IMR-90 (cell line): ENCODE measurements at regions not wholly inside any gene's neighbourhood (a gene's known extent, or its start where the extent isn't known, plus 50 kb on each side); places are given as distances from the start of the nearest gene placed in this dataset.

ENCODE experiments used
- ATAC-seq: fragments of 200-7000 bp; cut with Tn5 transposase; 2 replicates; pipeline ENCODE4 v1.9.1; 2020; ENCODE audit warnings: low read depth, mild to moderate bottlenecking, moderate library complexity
- BruUV-seq: library from RNA; stranded (reverse); fragments of 400-500 nt; replicated peaks from 2 replicates; lab custom pipeline; 2021; lab: Mats Ljungman, UMichigan
- CTCF ChIA-PET: fragments of 300-600 bp; formaldehyde crosslinking; extraction: SDS; loops from one replicate; lab custom pipeline; 2021; ENCODE audit warnings: antibody characterized with exemption; lab: Yijun Ruan, JAX
- POLR2A ChIA-PET: fragments of 300-600 bp; sonication (Branson Sonifier 250); formaldehyde crosslinking; loops from one replicate; lab custom pipeline; 2022; ENCODE audit warnings: antibody characterized with exemption; ENCODE audit not compliant: unreplicated experiment; lab: Charles Lee
- DNase-seq: peaks from one replicate; pipeline ENCODE4 v3.0.0; 2013
- H2AFZ ChIP-seq: replicated peaks from 2 replicates; pipeline ENCODE3; 2013; ENCODE audit warnings: low read length, mild to moderate bottlenecking; ENCODE audit not compliant: poor library complexity
- H2AK5ac ChIP-seq: 2 replicates; pipeline ENCODE4 v1.6.1; 2013; ENCODE audit warnings: low read depth, low read length, inconsistent platforms
- H2AK9ac ChIP-seq: replicated peaks from 2 replicates; pipeline ENCODE3; 2013; ENCODE audit warnings: mild to moderate bottlenecking, low read depth, low read length, moderate library complexity; ENCODE audit not compliant: poor library complexity
- H2BK120ac ChIP-seq: 2 replicates; pipeline ENCODE4 v1.6.1; 2013; ENCODE audit warnings: low read depth, low read length, inconsistent platforms
- H2BK15ac ChIP-seq: 3 replicates; pipeline ENCODE4 v1.6.1; 2013; ENCODE audit warnings: low read depth, low read length, inconsistent platforms
- H2BK20ac ChIP-seq: 2 replicates; pipeline ENCODE4 v1.6.1; 2013; ENCODE audit warnings: low read depth, mild to moderate bottlenecking, inconsistent platforms, low read length, moderate library complexity
- H2BK5ac ChIP-seq: 2 replicates; pipeline ENCODE4 v1.6.1; 2013; ENCODE audit warnings: mild to moderate bottlenecking, low read depth, low read length, inconsistent platforms; ENCODE audit not compliant: poor library complexity, severe bottlenecking
- H3K14ac ChIP-seq: replicated peaks from 2 replicates; pipeline ENCODE4 v1.6.1; 2013; ENCODE audit warnings: low read depth, low read length, inconsistent platforms
- H3K18ac ChIP-seq: 2 replicates; pipeline ENCODE4 v1.6.1; 2013; ENCODE audit warnings: low read depth, low read length, control low read depth
- H3K23ac ChIP-seq: 2 replicates; pipeline ENCODE4 v1.6.1; 2013; ENCODE audit warnings: low read depth, low read length, inconsistent platforms
- H3K27ac ChIP-seq: 2 replicates; pipeline ENCODE4 v1.5.1; 2013; ENCODE audit warnings: mild to moderate bottlenecking, control low read depth, low read length; ENCODE audit not compliant: insufficient read depth
- H3K27me3 ChIP-seq: 2 replicates; pipeline ENCODE4 v1.6.1; 2013; ENCODE audit warnings: low read length; ENCODE audit not compliant: control insufficient read depth, insufficient read depth
- H3K36me3 ChIP-seq: 2 replicates; pipeline ENCODE4 v1.6.1; 2013; ENCODE audit warnings: low read length, mixed read lengths; ENCODE audit not compliant: control insufficient read depth, insufficient read depth
- H3K4ac ChIP-seq: 2 replicates; pipeline ENCODE4 v1.6.1; 2013; ENCODE audit warnings: low read depth, low read length, inconsistent platforms
- H3K4me1 ChIP-seq: 2 replicates; pipeline ENCODE4 v1.6.1; 2013; ENCODE audit warnings: low read length, mixed read lengths; ENCODE audit not compliant: control insufficient read depth, insufficient read depth
- H3K4me2 ChIP-seq: 2 replicates; pipeline ENCODE4 v1.6.1; 2013; ENCODE audit warnings: low read depth, mild to moderate bottlenecking, control low read depth, low read length, moderate library complexity
- H3K4me3 ChIP-seq: 2 replicates; pipeline ENCODE4 v1.5.1; 2013; ENCODE audit warnings: low read depth, mild to moderate bottlenecking, control low read depth, low read length, moderate library complexity; ENCODE audit not compliant: insufficient read depth
- H3K56ac ChIP-seq: 2 replicates; pipeline ENCODE4 v1.6.1; 2013; ENCODE audit warnings: low read length, inconsistent platforms; ENCODE audit not compliant: insufficient read depth; ENCODE audit errors: extremely low read depth
- H3K79me1 ChIP-seq, 2 experiments: 2 replicates each; pipeline ENCODE4 v1.6.1; 2013; ENCODE audit warnings: low read length in 2 of 2, inconsistent platforms in 1 of 2, low read depth in 1 of 2
- H3K9ac ChIP-seq: 2 replicates; pipeline ENCODE4 v1.6.1; 2013; ENCODE audit warnings: low read depth, low read length, control low read depth
- H3K9me1 ChIP-seq: 2 replicates; pipeline ENCODE4 v1.6.1; 2013; ENCODE audit warnings: low read length, inconsistent platforms; ENCODE audit not compliant: insufficient read depth
- H3K9me3 ChIP-seq: 2 replicates; pipeline ENCODE4 v1.6.1; 2013; ENCODE audit warnings: low read length; ENCODE audit not compliant: control insufficient read depth, insufficient read depth
- H4K20me1 ChIP-seq: 2 replicates; pipeline ENCODE4 v1.6.1; 2013; ENCODE audit warnings: low read length, inconsistent platforms; ENCODE audit not compliant: insufficient read depth
- H4K5ac ChIP-seq: 2 replicates; pipeline ENCODE4 v1.6.1; 2013; ENCODE audit warnings: mild to moderate bottlenecking, low read depth, low read length, control low read depth
- H4K8ac ChIP-seq, 2 experiments: 2 replicates each; pipeline ENCODE4 v1.6.1; 2013; ENCODE audit warnings: low read depth in 2 of 2, low read length in 2 of 2, control low read depth in 1 of 2, inconsistent platforms in 1 of 2
- H4K91ac ChIP-seq: 2 replicates; pipeline ENCODE4 v1.6.1; 2013; ENCODE audit warnings: low read depth, low read length, inconsistent platforms; ENCODE audit not compliant: insufficient read depth
- BHLHE40 ChIP-seq: fragments of 150-350 bp; IDR thresholded peaks from 2 replicates; pipeline ENCODE4 v1.6.1; 2016; ENCODE audit warnings: mild to moderate bottlenecking, low read depth, low read length
- CEBPB ChIP-seq: IDR thresholded peaks from 2 replicates; pipeline ENCODE4 v1.6.1; 2012; ENCODE audit warnings: low read depth, low read length, improper control_type of control experiment
- CHD1 ChIP-seq: IDR thresholded peaks from 2 replicates; pipeline ENCODE4 v1.6.1; 2012; ENCODE audit warnings: low read depth, low read length, improper control_type of control experiment
- FOS ChIP-seq: fragments of 150-350 bp; IDR thresholded peaks from 2 replicates; pipeline ENCODE4 v1.6.1; 2016; ENCODE audit warnings: low read depth, low read length
- MAFK ChIP-seq: IDR thresholded peaks from 2 replicates; pipeline ENCODE4 v1.6.1; 2012; ENCODE audit warnings: low read depth, low read length, improper control_type of control experiment
- MAZ ChIP-seq: IDR thresholded peaks from 2 replicates; pipeline ENCODE4 v1.6.1; 2012; ENCODE audit warnings: low read depth, mild to moderate bottlenecking, low read length, improper control_type of control experiment, moderate library complexity, borderline replicate concordance
- MXI1 ChIP-seq: IDR thresholded peaks from 2 replicates; pipeline ENCODE4 v1.6.1; 2012; ENCODE audit warnings: low read depth, mild to moderate bottlenecking, low read length, moderate library complexity, borderline replicate concordance
- NFE2L2 ChIP-seq: fragments of 150-350 bp; IDR thresholded peaks from 2 replicates; pipeline ENCODE4 v1.6.1; 2016; ENCODE audit warnings: low read depth, mild to moderate bottlenecking, low read length
- POLR2A ChIP-seq: IDR thresholded peaks from 2 replicates; pipeline ENCODE4 v1.6.1; 2012; ENCODE audit warnings: mild to moderate bottlenecking, low read depth, low read length
- RAD21 ChIP-seq: IDR thresholded peaks from 2 replicates; pipeline ENCODE4 v1.6.1; 2012; ENCODE audit warnings: low read length, improper control_type of control experiment
- RCOR1 ChIP-seq: IDR thresholded peaks from 2 replicates; pipeline ENCODE4 v1.6.1; 2012; ENCODE audit warnings: mild to moderate bottlenecking, low read length, improper control_type of control experiment; ENCODE audit not compliant: insufficient replicate concordance
- RFX5 ChIP-seq: IDR thresholded peaks from 2 replicates; pipeline ENCODE4 v1.8.0; 2012; ENCODE audit warnings: low read depth, mild to moderate bottlenecking, low read length, moderate library complexity
- SMC3 ChIP-seq: fragments of 150-350 bp; IDR thresholded peaks from 2 replicates; pipeline ENCODE4 v1.6.1; 2016; ENCODE audit warnings: low read depth, mild to moderate bottlenecking, antibody characterized with exemption, low read length, moderate library complexity
- WGBS, 2 experiments: methylation state at CpG; one replicate each; pipeline versions ENCODE4 v1.1.5 to v1.1.7; 2013; ENCODE audit warnings: missing lambda C conversion rate in 2 of 2; ENCODE audit not compliant: insufficient read length in 1 of 2; ENCODE audit errors: extremely low coverage in 2 of 2; 5-methylcytosine and 5-hydroxymethylcytosine counted together
- dilution Hi-C: fragments of 300-500 bp; cut with HindIII; formaldehyde crosslinking; loops from one replicate; pipeline ENCODE4 v1.14.3; 2018; ENCODE audit warnings: low sequenced_read_pairs; ENCODE audit not compliant: unreplicated experiment
- in situ Hi-C: fragments of 300-500 bp; cut with MboI; formaldehyde crosslinking; loops from 3 replicates; pipeline ENCODE4 v1.14.3; 2019; ENCODE audit warnings: low sequenced_read_pairs, inconsistent platforms, mixed read lengths
- intact Hi-C: fragments of 100-400 bp; cut with micrococcal nuclease; formaldehyde crosslinking; loops from 2 replicates; pipeline ENCODE4 v1.10.0; 2022
- TF ChIP-seq, protein P1 (sequence below): conservative IDR thresholded peaks from 2 replicates; pipeline ENCODE4 v1.5.1; 2012; ENCODE audit warnings: mild to moderate bottlenecking, low read depth, low read length, improper control_type of control experiment
- TF ChIP-seq, protein P2 (sequence below): fragments of 150-350 bp; IDR thresholded peaks from 2 replicates; pipeline ENCODE4 v1.6.1; 2017; ENCODE audit warnings: mild to moderate bottlenecking, antibody characterized with exemption, low read length, low read depth
- TF ChIP-seq, protein P3 (sequence below): fragments of 150-350 bp; IDR thresholded peaks from 2 replicates; pipeline ENCODE4 v1.6.1; 2016; ENCODE audit warnings: low read depth, mild to moderate bottlenecking, low read length, moderate library complexity, borderline replicate concordance

DNA sequence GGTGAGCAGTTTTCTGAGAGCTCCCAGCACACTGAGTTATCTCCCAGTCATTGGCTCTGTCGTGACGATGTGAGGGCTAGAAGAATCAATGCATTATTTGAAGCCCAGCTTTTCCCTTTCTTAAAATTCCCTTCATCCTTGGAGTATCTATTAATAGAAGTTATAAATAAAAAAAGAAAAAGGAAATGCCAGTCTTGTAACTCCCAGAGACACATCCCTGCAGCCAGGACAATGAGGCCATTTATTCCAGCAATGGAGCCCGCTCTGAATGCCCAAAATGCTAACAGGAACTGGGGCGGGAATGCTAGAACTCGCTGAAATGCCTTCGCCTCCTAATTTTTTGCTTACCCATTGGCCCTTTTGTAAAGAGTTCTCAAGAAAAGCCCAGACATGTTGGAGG is 305.8 kb downstream of the TFAP2C start:
- Histone ChIP-seq H4K8ac (no peak overlapping the region), H2BK5ac (no peak overlapping the region), H3K4me3 (no peak overlapping the region), H3K14ac (no peak overlapping the region), H3K27me3 (peaks cover 1% of the 10 kb centered on the region; the same call in 1 of the 2 replicates), H3K9me1 (no peaks in the 10 kb centered on the region), H2BK120ac (no peak overlapping the region), H3K18ac (no peak overlapping the region), H3K56ac (no peak overlapping the region), H3K27ac (no peak overlapping the region), H4K5ac (no peak overlapping the region), H2AK5ac (no peak overlapping the region), H3K4me2 (no peak overlapping the region), H3K9me3 (no peaks in the 10 kb centered on the region; the same call in 1 of the 2 replicates), H3K4me1 (no peaks in the 10 kb centered on the region), H2AFZ (no peak overlapping the region), H3K36me3 (no peaks in the 10 kb centered on the region), H2AK9ac (no peak overlapping the region), H3K4ac (no peak overlapping the region), H3K79me1 (no peaks in the 10 kb centered on the region), H2BK15ac (no peak overlapping the region), H3K9ac (no peak overlapping the region), H4K20me1 (no peaks in the 10 kb centered on the region), H4K91ac (no peak overlapping the region), H3K23ac (no peak overlapping the region), H2BK20ac (no peak overlapping the region)
- TF ChIP-seq MAFK (no peak), RCOR1 (no peak), MAZ (no peak), MXI1 (no peak), NFE2L2 (no peak), POLR2A (no peak), RFX5 (no peak), RAD21 (no peak), BHLHE40 (no peak), FOS (no peak), CHD1 (no peak), CEBPB (no peak), SMC3 (no peak)
- TF ChIP-seq, protein P1, sequence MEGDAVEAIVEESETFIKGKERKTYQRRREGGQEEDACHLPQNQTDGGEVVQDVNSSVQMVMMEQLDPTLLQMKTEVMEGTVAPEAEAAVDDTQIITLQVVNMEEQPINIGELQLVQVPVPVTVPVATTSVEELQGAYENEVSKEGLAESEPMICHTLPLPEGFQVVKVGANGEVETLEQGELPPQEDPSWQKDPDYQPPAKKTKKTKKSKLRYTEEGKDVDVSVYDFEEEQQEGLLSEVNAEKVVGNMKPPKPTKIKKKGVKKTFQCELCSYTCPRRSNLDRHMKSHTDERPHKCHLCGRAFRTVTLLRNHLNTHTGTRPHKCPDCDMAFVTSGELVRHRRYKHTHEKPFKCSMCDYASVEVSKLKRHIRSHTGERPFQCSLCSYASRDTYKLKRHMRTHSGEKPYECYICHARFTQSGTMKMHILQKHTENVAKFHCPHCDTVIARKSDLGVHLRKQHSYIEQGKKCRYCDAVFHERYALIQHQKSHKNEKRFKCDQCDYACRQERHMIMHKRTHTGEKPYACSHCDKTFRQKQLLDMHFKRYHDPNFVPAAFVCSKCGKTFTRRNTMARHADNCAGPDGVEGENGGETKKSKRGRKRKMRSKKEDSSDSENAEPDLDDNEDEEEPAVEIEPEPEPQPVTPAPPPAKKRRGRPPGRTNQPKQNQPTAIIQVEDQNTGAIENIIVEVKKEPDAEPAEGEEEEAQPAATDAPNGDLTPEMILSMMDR = no peak
- TF ChIP-seq, protein P2, sequence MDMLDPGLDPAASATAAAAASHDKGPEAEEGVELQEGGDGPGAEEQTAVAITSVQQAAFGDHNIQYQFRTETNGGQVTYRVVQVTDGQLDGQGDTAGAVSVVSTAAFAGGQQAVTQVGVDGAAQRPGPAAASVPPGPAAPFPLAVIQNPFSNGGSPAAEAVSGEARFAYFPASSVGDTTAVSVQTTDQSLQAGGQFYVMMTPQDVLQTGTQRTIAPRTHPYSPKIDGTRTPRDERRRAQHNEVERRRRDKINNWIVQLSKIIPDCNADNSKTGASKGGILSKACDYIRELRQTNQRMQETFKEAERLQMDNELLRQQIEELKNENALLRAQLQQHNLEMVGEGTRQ = no peak
- TF ChIP-seq, protein P3, sequence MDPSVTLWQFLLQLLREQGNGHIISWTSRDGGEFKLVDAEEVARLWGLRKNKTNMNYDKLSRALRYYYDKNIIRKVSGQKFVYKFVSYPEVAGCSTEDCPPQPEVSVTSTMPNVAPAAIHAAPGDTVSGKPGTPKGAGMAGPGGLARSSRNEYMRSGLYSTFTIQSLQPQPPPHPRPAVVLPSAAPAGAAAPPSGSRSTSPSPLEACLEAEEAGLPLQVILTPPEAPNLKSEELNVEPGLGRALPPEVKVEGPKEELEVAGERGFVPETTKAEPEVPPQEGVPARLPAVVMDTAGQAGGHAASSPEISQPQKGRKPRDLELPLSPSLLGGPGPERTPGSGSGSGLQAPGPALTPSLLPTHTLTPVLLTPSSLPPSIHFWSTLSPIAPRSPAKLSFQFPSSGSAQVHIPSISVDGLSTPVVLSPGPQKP = no peak
- ATAC-seq (no peak), DNase-seq (no peak)
- in situ Hi-C loops (no loop called here), dilution Hi-C loops (no loop called here), intact Hi-C loops (no loop called here)
- no TSS peak for BruUV-seq
- CTCF ChIA-PET = no interaction called here
- WGBS, 2 experiments = no CpG with 5 or more reads among the region's 6 CpGs
- POLR2A ChIA-PET = no interaction called here
